ENCODE measurements at regions not wholly inside any gene's neighbourhood (a gene's known extent, or its start where the extent isn't known, plus 50 kb on each side); places are given as distances from the start of the nearest gene placed in this dataset.
"Not testable (repeated sequence)": the region's sequence is repeated elsewhere in the genome, so short reads cannot be mapped to it uniquely, and the experiment has no call there.

DNA sequence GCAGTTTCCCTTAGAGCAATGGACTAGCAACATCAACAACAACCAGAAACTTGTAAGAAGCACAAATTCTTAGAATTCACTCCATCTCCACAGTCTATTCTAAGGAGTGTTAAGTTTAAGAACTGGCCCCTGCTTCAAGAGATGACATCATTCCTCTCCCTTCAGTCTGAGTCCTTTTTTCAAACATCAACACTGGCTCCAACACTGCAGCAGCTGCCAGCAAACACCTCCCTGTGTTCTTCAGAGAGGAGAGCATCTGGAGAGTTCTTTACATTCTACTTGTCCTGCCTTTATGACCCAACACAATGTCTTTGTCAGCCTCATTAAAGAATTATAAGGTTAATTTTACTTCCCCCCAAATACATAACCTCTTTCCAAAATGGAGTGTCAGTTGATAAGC is 122.3 kb downstream of the HNMT start:
- H3K27ac ChIP-seq (ENCODE audit: low read length) = no peak overlapping the region
- no peaks in the 10 kb centered on the region for H3K36me3 ChIP-seq (ENCODE audit: control insufficient read depth, insufficient read depth, low read length)
- no peaks in the 10 kb centered on the region for H3K27me3 ChIP-seq (ENCODE audit: control insufficient read depth, insufficient read depth, low read length)
- H3K4me3 ChIP-seq (ENCODE audit: low read length) = no peak overlapping the region
- DNase-seq (ENCODE audit: low read depth, low spot score) = no peak
- no peaks in the 10 kb centered on the region for H3K4me1 ChIP-seq (ENCODE audit: control insufficient read depth, insufficient read depth, low read length)
- no peaks in the 10 kb centered on the region for H3K9me3 ChIP-seq (ENCODE audit: control insufficient read depth, insufficient read depth, low read length)

DNA sequence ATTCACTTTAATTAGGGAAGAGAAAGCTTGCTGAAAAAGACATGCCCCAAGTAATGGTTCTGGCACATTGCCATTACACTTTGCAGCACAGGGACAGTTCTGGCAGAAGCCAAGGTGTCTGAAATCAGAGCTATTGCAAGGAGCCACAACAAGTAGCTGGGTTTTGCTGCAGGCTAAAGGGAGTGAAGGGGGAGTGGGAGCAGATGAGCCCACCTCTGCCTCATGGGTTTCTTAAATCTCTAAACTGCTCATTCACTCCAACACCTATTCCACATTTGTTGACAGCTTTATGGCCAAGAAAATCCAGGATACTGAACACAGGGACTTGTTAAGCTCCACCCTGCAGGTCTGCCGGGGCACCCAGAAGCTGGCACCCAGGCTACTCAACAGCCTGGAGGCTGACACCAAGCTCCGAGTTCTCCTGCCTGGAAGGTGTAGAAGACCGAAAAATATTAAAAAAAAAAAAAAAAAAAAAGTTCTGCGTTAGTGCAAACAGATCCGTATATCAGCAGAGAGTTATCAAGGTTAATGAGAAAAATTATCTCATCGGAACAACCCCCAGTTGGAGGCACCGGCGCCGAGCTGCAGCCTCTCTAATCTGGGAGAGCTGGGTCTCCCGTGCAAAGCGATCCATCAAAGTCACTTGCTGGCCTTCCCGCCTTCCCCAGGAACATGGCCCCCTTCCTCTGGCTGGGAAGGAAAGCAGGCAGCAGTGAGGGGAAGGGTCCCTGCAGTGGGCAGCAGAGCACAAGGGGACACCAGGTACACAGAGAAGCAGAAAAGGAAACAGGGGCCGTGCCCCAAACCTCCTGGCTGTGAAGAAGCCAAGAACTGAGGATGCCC is 123.7 kb downstream of the HNMT start:
- H3K27ac ChIP-seq (ENCODE audit: low read length) = no peak overlapping the region
- H3K27me3 ChIP-seq (ENCODE audit: control insufficient read depth, insufficient read depth, low read length) = peaks cover under 1% of the 10 kb centered on the region; the same call in 1 of the 2 replicates
- H3K4me1 ChIP-seq (ENCODE audit: control insufficient read depth, insufficient read depth, low read length) = no peaks in the 10 kb centered on the region
- no peaks in the 10 kb centered on the region for H3K9me3 ChIP-seq (ENCODE audit: control insufficient read depth, insufficient read depth, low read length)
- no peak overlapping the region for H3K4me3 ChIP-seq (ENCODE audit: low read length)
- H3K36me3 ChIP-seq (ENCODE audit: control insufficient read depth, insufficient read depth, low read length) = no peaks in the 10 kb centered on the region
- no CpG with 5 or more reads among the region's 13 CpGs for WGBS (ENCODE audit: insufficient coverage, insufficient read length)
- DNase-seq (ENCODE audit: low read depth, low spot score) = no peak

DNA sequence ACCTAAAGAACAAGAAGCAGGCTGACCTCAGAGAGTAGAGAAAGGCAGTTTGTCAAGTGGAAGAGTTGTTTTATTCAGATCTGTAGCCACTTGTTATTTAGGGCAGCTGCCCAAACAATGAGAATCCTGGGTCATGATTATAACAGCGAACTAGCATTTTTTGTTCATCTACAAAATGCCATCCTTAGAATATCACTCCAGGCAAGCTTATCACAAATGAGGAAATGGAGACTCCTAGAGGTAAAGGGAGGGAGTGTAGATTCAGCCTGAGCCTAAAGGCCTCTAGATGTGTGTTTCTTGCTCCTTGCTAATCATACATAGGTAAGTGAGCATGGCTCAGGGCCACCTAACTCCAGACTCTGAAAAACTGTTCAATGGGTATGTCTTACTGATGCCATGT is 126.1 kb downstream of the HNMT start:
- no CpG with 5 or more reads among the region's 1 CpG for WGBS (ENCODE audit: insufficient coverage, insufficient read length)
- peaks cover 1% of the 10 kb centered on the region; the same call in 1 of the 2 replicates for H3K27me3 ChIP-seq (ENCODE audit: control insufficient read depth, insufficient read depth, low read length)
- no peaks in the 10 kb centered on the region for H3K9me3 ChIP-seq (ENCODE audit: control insufficient read depth, insufficient read depth, low read length)
- no peak overlapping the region for H3K27ac ChIP-seq (ENCODE audit: low read length)
- H3K4me1 ChIP-seq (ENCODE audit: control insufficient read depth, insufficient read depth, low read length) = no peaks in the 10 kb centered on the region
- H3K36me3 ChIP-seq (ENCODE audit: control insufficient read depth, insufficient read depth, low read length) = no peaks in the 10 kb centered on the region
- DNase-seq (ENCODE audit: low read depth, low spot score) = no peak
- no peak overlapping the region for H3K4me3 ChIP-seq (ENCODE audit: low read length)

DNA sequence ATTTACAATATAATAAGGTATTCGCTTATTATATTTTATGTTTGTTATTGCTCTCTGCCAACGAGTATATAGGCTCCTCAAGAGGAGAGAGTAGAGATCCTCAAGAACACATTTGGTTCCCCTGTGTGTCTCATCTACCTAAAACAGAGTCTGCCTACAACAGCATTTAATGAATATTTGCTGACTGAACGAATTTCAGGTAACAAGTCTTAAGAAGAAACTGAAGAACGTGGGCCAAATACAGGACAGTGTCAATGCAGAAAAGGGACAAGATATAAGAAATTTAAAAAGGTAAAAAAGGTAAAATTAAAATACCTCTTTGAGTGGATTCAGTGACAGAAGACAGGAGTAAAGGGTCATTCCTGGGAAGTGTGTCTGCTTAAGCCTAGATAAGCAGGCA is 129.2 kb downstream of the HNMT start:
- Histone ChIP-seq H3K36me3 (ENCODE audit: control insufficient read depth, insufficient read depth, low read length) (no peaks in the 10 kb centered on the region), H3K27ac (ENCODE audit: low read length) (no peak overlapping the region), H3K9me3 (ENCODE audit: control insufficient read depth, insufficient read depth, low read length) (no peaks in the 10 kb centered on the region), H3K27me3 (ENCODE audit: control insufficient read depth, insufficient read depth, low read length) (peaks cover 1% of the 10 kb centered on the region; the same call in 1 of the 2 replicates), H3K4me1 (ENCODE audit: control insufficient read depth, insufficient read depth, low read length) (no peaks in the 10 kb centered on the region), H3K4me3 (ENCODE audit: low read length) (no peak overlapping the region)
- no peak for DNase-seq (ENCODE audit: low read depth, low spot score)
- WGBS (ENCODE audit: insufficient coverage, insufficient read length) = no CpG with 5 or more reads among the region's 4 CpGs

DNA sequence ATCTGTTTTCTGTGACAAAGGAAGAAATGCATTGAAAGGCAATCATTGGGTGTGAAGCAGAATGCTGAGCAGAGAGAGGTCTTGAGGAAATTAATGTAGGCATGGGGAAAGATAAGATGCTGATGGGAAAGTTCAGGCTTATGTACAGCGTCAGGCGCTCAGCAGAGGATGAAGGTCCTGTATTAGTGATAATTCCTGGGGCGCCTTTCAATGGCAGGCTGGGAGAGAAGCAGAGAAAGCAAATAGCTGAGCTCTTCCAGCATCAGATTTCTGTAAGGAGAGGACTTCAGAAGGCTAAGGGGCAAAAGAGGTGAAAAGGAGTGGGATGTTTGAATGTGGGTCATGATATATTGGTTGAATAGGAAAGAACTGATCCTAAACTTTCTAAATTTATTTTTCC is 129.8 kb downstream of the HNMT start:
- no peak overlapping the region for H3K4me3 ChIP-seq (ENCODE audit: low read length)
- no peaks in the 10 kb centered on the region for H3K36me3 ChIP-seq (ENCODE audit: control insufficient read depth, insufficient read depth, low read length)
- H3K4me1 ChIP-seq (ENCODE audit: control insufficient read depth, insufficient read depth, low read length) = no peaks in the 10 kb centered on the region
- H3K27me3 ChIP-seq (ENCODE audit: control insufficient read depth, insufficient read depth, low read length) = peaks cover 1% of the 10 kb centered on the region; the same call in 1 of the 2 replicates
- H3K9me3 ChIP-seq (ENCODE audit: control insufficient read depth, insufficient read depth, low read length) = no peaks in the 10 kb centered on the region
- H3K27ac ChIP-seq (ENCODE audit: low read length) = no peak overlapping the region
- no peak for DNase-seq (ENCODE audit: low read depth, low spot score)
- WGBS (ENCODE audit: insufficient coverage, insufficient read length) = no CpG with 5 or more reads among the region's 3 CpGs

DNA sequence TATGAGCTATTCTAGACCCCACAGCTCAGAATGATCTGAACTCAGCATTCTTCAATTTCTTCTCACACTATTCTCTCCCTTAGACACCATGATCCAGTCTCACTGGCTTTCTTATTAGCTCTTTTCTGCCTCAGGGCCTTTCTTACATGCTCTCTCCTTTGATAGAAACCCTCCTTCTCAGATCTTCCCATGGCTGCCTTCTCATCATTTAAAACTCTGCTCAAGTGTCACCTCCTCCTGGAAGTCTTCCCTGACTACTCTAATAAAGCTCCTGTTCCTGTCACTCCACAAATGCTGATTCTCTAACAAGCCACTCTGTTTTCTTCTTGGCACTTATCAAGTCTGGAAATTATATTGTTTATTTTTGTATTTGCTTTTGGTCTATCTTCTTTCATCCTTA is 131.1 kb downstream of the HNMT start:
- no peak overlapping the region for H3K27ac ChIP-seq (ENCODE audit: low read length)
- no peaks in the 10 kb centered on the region for H3K36me3 ChIP-seq (ENCODE audit: control insufficient read depth, insufficient read depth, low read length)
- H3K27me3 ChIP-seq (ENCODE audit: control insufficient read depth, insufficient read depth, low read length) = peaks cover 1% of the 10 kb centered on the region; the same call in 1 of the 2 replicates
- H3K4me1 ChIP-seq (ENCODE audit: control insufficient read depth, insufficient read depth, low read length) = no peaks in the 10 kb centered on the region
- H3K9me3 ChIP-seq (ENCODE audit: control insufficient read depth, insufficient read depth, low read length) = no peaks in the 10 kb centered on the region
- DNase-seq (ENCODE audit: low read depth, low spot score) = no peak
- H3K4me3 ChIP-seq (ENCODE audit: low read length) = no peak overlapping the region

DNA sequence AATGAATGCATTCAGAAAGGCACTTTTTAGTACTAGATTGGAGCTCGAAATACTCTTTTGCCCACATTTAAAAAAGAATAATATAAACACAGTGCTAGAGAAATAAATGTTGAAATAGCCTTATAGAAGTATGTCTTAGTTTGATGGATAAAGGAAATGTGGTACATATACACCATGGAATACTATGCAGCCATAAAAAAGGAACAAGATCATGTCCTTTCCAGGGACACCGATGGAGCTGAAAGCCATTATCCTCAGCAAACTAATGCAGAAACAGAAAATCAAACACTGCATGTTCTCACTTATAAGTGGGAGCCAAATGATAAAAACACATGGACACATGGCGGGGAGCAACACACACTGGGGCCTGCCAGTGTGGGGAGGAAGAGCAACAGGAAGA is 135.0 kb downstream of the HNMT start:
- not testable (repeated sequence) for H3K9me3 ChIP-seq (ENCODE audit: control insufficient read depth, insufficient read depth, low read length); H3K27ac ChIP-seq (ENCODE audit: low read length); H3K36me3 ChIP-seq (ENCODE audit: control insufficient read depth, insufficient read depth, low read length); H3K27me3 ChIP-seq (ENCODE audit: control insufficient read depth, insufficient read depth, low read length); H3K4me3 ChIP-seq (ENCODE audit: low read length); H3K4me1 ChIP-seq (ENCODE audit: control insufficient read depth, insufficient read depth, low read length); DNase-seq (ENCODE audit: low read depth, low spot score)
- WGBS (ENCODE audit: insufficient coverage, insufficient read length) = no CpG with 5 or more reads among the region's 3 CpGs

DNA sequence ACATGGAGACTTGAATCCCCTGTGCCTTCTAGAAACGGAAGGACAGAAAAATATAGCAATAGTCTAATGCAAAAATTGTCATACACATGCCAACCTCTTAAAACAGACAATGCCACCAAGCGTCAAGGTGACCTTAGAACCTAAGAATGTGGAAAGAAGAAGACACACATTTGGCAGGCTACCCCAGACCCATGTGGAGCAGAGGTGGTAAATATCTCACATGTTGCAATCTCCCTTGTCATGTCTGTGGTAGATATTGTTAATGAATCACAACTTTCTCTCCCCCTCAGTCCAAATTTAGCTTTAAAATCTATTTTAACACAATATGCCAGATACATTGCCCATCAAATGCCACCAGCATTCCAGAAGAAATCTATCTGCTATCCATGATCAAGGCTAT is 137.4 kb downstream of the HNMT start:
- Histone ChIP-seq H3K27me3 (ENCODE audit: control insufficient read depth, insufficient read depth, low read length) (no peaks in the 10 kb centered on the region), H3K9me3 (ENCODE audit: control insufficient read depth, insufficient read depth, low read length) (no peaks in the 10 kb centered on the region), H3K4me1 (ENCODE audit: control insufficient read depth, insufficient read depth, low read length) (no peaks in the 10 kb centered on the region), H3K36me3 (ENCODE audit: control insufficient read depth, insufficient read depth, low read length) (no peaks in the 10 kb centered on the region), H3K4me3 (ENCODE audit: low read length) (no peak overlapping the region), H3K27ac (ENCODE audit: low read length) (no peak overlapping the region)
- no CpG with 5 or more reads among the region's 2 CpGs for WGBS (ENCODE audit: insufficient coverage, insufficient read length)
- no peak for DNase-seq (ENCODE audit: low read depth, low spot score)

DNA sequence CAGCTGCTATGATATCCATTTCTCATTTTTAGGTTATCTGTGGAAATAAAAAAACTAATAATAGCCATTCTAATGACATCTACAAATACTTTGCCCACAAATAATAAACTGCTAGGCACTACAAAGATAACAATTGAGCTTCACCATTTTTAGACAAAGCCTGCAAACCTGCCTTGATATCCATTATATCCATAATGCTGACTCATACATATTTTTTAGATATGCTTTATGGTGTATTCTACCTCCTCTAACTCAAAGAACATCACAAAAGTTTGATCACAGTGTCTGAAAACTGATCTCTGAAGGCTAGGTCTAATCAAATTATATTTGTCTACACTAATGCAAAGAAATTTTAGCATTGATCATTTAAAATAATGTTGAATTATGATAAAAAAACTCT is 138.4 kb downstream of the HNMT start:
- no peaks in the 10 kb centered on the region for H3K36me3 ChIP-seq (ENCODE audit: control insufficient read depth, insufficient read depth, low read length)
- no peak for DNase-seq (ENCODE audit: low read depth, low spot score)
- H3K4me1 ChIP-seq (ENCODE audit: control insufficient read depth, insufficient read depth, low read length) = no peaks in the 10 kb centered on the region
- no peaks in the 10 kb centered on the region for H3K9me3 ChIP-seq (ENCODE audit: control insufficient read depth, insufficient read depth, low read length)
- H3K27ac ChIP-seq (ENCODE audit: low read length) = no peak overlapping the region
- H3K27me3 ChIP-seq (ENCODE audit: control insufficient read depth, insufficient read depth, low read length) = no peaks in the 10 kb centered on the region
- H3K4me3 ChIP-seq (ENCODE audit: low read length) = no peak overlapping the region

DNA sequence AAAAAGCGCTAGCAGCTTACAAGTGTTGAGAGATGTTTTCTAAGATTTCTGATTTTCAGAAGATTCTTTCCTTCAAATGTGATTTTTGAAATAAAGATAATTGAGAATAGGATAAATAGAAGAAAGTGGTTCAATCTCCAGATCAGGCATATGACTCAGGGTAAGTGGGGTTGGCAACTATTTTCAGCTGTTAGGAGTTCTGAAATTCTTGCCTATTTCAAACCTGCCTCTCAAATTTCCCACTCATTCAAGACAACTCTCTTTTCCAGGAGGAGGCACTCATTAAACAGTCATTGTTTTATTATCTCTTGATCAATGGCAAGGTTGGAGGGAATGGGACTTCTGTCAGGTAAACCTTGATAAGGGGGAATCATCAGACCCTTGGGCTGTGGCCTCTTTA is 138.9 kb downstream of the HNMT start:
- Histone ChIP-seq H3K36me3 (ENCODE audit: control insufficient read depth, insufficient read depth, low read length) (no peaks in the 10 kb centered on the region), H3K9me3 (ENCODE audit: control insufficient read depth, insufficient read depth, low read length) (no peaks in the 10 kb centered on the region), H3K27me3 (ENCODE audit: control insufficient read depth, insufficient read depth, low read length) (no peaks in the 10 kb centered on the region), H3K4me3 (ENCODE audit: low read length) (no peak overlapping the region), H3K4me1 (ENCODE audit: control insufficient read depth, insufficient read depth, low read length) (no peaks in the 10 kb centered on the region), H3K27ac (ENCODE audit: low read length) (no peak overlapping the region)
- no peak for DNase-seq (ENCODE audit: low read depth, low spot score)
- no CpG with 5 or more reads among the region's 1 CpG for WGBS (ENCODE audit: insufficient coverage, insufficient read length)

DNA sequence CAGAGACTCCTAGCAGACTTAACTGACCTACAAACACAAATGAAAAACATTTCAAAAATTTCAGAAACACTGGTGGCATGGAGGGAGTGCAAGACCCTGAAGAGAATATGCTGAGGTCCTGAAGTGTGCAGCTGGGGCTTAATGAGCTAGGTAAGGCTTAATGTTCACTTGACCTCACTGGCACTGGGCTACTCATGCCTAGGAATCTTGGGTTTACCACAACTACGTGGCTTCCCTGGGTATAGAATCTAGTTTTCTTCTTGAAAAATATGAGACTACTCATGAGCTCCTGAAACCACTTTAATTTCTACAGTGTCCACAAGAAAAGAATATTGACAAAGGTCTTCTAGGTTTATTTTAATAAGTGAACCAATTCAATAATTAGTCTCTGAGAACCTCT is 139.8 kb downstream of the HNMT start:
- no CpG with 5 or more reads among the region's 1 CpG for WGBS (ENCODE audit: insufficient coverage, insufficient read length)
- Histone ChIP-seq H3K4me3 (ENCODE audit: low read length) (no peak overlapping the region), H3K36me3 (ENCODE audit: control insufficient read depth, insufficient read depth, low read length) (no peaks in the 10 kb centered on the region), H3K27me3 (ENCODE audit: control insufficient read depth, insufficient read depth, low read length) (no peaks in the 10 kb centered on the region), H3K27ac (ENCODE audit: low read length) (no peak overlapping the region), H3K4me1 (ENCODE audit: control insufficient read depth, insufficient read depth, low read length) (no peaks in the 10 kb centered on the region), H3K9me3 (ENCODE audit: control insufficient read depth, insufficient read depth, low read length) (no peaks in the 10 kb centered on the region)
- DNase-seq (ENCODE audit: low read depth, low spot score) = no peak
